ENCODE measurements at regions not wholly inside any gene's neighbourhood (a gene's known extent, or its start where the extent isn't known, plus 50 kb on each side); places are given as distances from the start of the nearest gene placed in this dataset.

GRCh38 chr1:98367426-98367825 lies 294.1 kb upstream of the SNX7 start:
- Histone ChIP-seq H3K27me3 (ENCODE audit: control insufficient read depth, insufficient read depth, low read length) (no peaks in the 10 kb centered on the region), H3K36me3 (replicated peaks; ENCODE audit: control insufficient read depth, insufficient read depth, low read length) (no peaks in the 10 kb centered on the region), H3K4me3 (ENCODE audit: insufficient read depth, low read depth, low read length) (no peak overlapping the region)
- DNase-seq = no peak

DNA sequence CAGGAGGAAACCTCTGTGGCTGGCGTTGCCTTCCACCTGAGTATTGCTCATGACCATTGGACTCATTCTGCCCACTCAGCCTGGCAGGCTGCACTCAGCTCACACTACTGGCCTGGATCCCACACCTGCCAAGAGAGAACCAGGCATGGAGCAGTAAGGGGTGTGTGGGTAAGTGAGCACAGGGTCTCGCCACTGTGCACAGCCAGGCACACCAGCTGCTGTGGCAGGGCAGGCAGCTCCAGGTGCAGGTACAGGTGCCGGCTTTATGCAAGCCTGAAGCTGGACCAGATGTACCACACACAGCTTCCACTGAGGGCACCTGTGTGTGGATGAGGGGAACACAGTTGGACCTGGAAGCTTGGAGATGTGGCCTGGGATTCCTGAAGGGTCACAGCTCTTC lies 295.2 kb upstream of the SNX7 start:
- Histone ChIP-seq H3K27me3 (ENCODE audit: control insufficient read depth, insufficient read depth, low read length) (no peaks in the 10 kb centered on the region), H3K4me3 (ENCODE audit: insufficient read depth, low read depth, low read length) (no peak overlapping the region), H3K36me3 (replicated peaks; ENCODE audit: control insufficient read depth, insufficient read depth, low read length) (no peaks in the 10 kb centered on the region)
- no peak for DNase-seq

DNA sequence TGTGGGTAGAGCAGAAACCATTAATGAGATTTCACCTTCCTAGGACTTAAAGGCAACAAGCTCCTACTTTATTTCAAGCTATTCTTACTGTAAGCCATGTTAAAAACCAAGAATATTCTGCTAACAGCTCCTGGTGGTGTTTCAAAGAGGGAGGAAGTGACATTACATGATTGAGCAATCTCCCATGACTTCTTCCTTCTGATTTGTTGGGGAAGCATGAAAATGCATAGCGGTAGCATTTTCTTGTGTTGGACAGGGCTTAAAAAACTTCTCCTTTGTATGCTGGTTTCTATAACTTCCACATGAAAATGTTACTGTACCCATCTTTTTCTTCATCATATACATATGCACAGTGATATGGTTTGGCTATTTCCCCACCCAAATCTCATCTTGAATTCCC lies 297.0 kb upstream of the SNX7 start:
- Histone ChIP-seq H3K27me3 (ENCODE audit: control insufficient read depth, insufficient read depth, low read length) (no peaks in the 10 kb centered on the region), H3K4me3 (ENCODE audit: insufficient read depth, low read depth, low read length) (no peak overlapping the region), H3K36me3 (replicated peaks; ENCODE audit: control insufficient read depth, insufficient read depth, low read length) (no peaks in the 10 kb centered on the region)
- no peak for DNase-seq

- H3K4me3 ChIP-seq (ENCODE audit: insufficient read depth, low read depth, low read length) = no peak overlapping the region
- no peaks in the 10 kb centered on the region for H3K36me3 ChIP-seq (replicated peaks; ENCODE audit: control insufficient read depth, insufficient read depth, low read length)
- no peak for DNase-seq
- H3K27me3 ChIP-seq (ENCODE audit: control insufficient read depth, insufficient read depth, low read length) = no peaks in the 10 kb centered on the region
Observed at GRCh38 chr1:98360864-98361263, 300.7 kb upstream of the SNX7 start.

- no peaks in the 10 kb centered on the region for H3K27me3 ChIP-seq (ENCODE audit: control insufficient read depth, insufficient read depth, low read length)
- no peaks in the 10 kb centered on the region for H3K36me3 ChIP-seq (replicated peaks; ENCODE audit: control insufficient read depth, insufficient read depth, low read length)
Observed at GRCh38 chr1:98355656-98356383, 305.7 kb upstream of the SNX7 start.

DNA sequence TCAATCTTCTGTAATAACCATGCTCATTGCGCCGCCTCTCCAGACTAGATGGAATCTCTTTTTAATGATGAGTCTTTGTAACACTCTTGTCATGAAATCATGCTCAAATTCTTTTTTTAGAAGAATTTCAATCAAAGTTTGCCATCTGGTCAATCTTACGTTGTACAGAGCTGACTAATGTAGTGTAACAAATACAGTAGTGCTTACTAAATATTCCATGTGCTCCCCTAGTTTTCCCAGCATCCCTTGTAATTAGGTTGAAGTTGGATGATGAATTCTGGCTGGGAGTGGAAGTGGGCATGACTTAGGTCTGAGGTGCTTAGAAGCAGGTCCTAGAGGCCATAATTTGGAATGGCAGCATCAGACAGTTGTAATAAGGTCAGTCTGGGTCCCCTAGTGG lies 309.1 kb upstream of the SNX7 start:
- no peaks in the 10 kb centered on the region for H3K27me3 ChIP-seq (ENCODE audit: control insufficient read depth, insufficient read depth, low read length)
- no peak for DNase-seq
- H3K36me3 ChIP-seq (replicated peaks; ENCODE audit: control insufficient read depth, insufficient read depth, low read length) = no peaks in the 10 kb centered on the region
- no peak overlapping the region for H3K4me3 ChIP-seq (ENCODE audit: insufficient read depth, low read depth, low read length)

More at GRCh38 chr1:98355656-98356383, 305.7 kb upstream of the SNX7 start:
- no peak overlapping the region for H3K4me3 ChIP-seq (ENCODE audit: insufficient read depth, low read depth, low read length)
- no peak for DNase-seq

- Histone ChIP-seq H3K4me3 (ENCODE audit: insufficient read depth, low read depth, low read length) (no peak overlapping the region), H3K36me3 (replicated peaks; ENCODE audit: control insufficient read depth, insufficient read depth, low read length) (no peaks in the 10 kb centered on the region), H3K27me3 (ENCODE audit: control insufficient read depth, insufficient read depth, low read length) (no peaks in the 10 kb centered on the region)
- DNase-seq = no peak
Observed at GRCh38 chr1:98351561-98351960, 310.0 kb upstream of the SNX7 start.

DNA sequence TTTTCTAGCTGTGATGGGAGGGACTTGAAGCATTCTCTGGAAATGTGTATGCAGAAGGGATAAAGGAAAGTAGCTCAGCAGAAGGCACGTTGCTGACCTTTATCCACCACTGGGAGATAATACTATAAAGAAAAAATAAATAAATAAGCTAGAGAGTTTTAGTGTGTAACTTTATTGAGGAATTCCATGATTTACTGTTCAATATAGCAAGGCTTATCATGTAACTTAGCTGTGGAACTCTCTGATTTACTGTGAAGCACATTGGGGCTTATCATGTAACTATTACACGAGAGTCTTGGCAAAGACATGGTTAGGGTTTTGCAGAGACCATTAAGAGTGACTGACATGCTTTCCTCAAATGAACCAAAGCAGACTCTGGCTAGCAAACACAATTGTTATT lies 316.1 kb upstream of the SNX7 start:
- Histone ChIP-seq H3K36me3 (replicated peaks; ENCODE audit: control insufficient read depth, insufficient read depth, low read length) (no peaks in the 10 kb centered on the region), H3K4me3 (ENCODE audit: insufficient read depth, low read depth, low read length) (no peak overlapping the region), H3K27me3 (ENCODE audit: control insufficient read depth, insufficient read depth, low read length) (no peaks in the 10 kb centered on the region)
- no peak for DNase-seq

- H3K27me3 ChIP-seq (ENCODE audit: control insufficient read depth, insufficient read depth, low read length) = no peaks in the 10 kb centered on the region
- no peaks in the 10 kb centered on the region for H3K36me3 ChIP-seq (replicated peaks; ENCODE audit: control insufficient read depth, insufficient read depth, low read length)
- no peak overlapping the region for H3K4me3 ChIP-seq (ENCODE audit: insufficient read depth, low read depth, low read length)
- no peak for DNase-seq
Observed at GRCh38 chr1:98344731-98345130, 316.8 kb upstream of the SNX7 start.

DNA sequence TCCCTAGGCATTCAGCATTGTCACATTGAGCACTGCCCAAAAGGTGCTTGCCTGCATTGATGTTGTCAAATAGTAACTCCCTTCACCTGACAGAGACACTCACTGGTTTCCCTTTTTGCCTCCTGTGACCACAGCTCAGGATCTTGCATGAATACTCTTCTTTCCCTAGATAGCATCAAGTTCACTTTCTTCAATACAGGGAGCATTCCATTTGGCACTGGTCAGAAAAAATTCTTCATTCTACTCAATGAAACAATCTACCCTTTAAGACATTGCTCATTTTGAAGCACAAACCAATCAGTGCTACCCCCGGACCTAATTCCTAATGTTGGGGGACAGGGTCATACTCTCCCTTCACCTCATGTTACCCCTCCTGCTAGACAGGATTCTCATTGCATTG lies 319.0 kb upstream of the SNX7 start:
- H3K36me3 ChIP-seq (replicated peaks; ENCODE audit: control insufficient read depth, insufficient read depth, low read length) = no peaks in the 10 kb centered on the region
- DNase-seq = no peak
- no peaks in the 10 kb centered on the region for H3K27me3 ChIP-seq (ENCODE audit: control insufficient read depth, insufficient read depth, low read length)
- no peak overlapping the region for H3K4me3 ChIP-seq (ENCODE audit: insufficient read depth, low read depth, low read length)

DNA sequence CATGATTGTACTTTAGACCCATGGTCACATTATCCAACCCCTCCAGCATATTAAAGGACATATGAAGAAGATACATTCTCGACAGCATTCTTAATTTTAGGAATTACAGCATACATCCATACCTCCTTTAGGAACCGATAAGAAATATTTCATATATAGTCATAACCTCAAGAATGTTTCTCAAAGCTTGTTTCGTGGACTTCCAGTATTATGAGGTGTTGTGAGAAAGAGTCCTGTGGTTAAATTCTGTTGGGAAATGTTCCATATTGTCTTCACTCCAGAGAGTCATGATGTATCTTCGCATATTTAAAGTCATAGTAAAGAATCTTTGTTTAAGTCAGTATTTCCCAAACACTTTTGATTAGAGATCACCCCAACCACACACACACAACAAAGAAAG lies 321.0 kb upstream of the SNX7 start:
- no peaks in the 10 kb centered on the region for H3K27me3 ChIP-seq (ENCODE audit: control insufficient read depth, insufficient read depth, low read length)
- H3K36me3 ChIP-seq (replicated peaks; ENCODE audit: control insufficient read depth, insufficient read depth, low read length) = no peaks in the 10 kb centered on the region
- DNase-seq = no peak
- H3K4me3 ChIP-seq (ENCODE audit: insufficient read depth, low read depth, low read length) = no peak overlapping the region

GRCh38 chr1:98336472-98337083 lies 324.9 kb upstream of the SNX7 start:
- Histone ChIP-seq H3K4me3 (ENCODE audit: insufficient read depth, low read depth, low read length) (no peak overlapping the region), H3K27me3 (ENCODE audit: control insufficient read depth, insufficient read depth, low read length) (no peaks in the 10 kb centered on the region), H3K36me3 (replicated peaks; ENCODE audit: control insufficient read depth, insufficient read depth, low read length) (no peaks in the 10 kb centered on the region)
- no peak for DNase-seq

GRCh38 chr1:98333936-98334335 lies 327.6 kb upstream of the SNX7 start:
- DNase-seq = no peak
- Histone ChIP-seq H3K36me3 (replicated peaks; ENCODE audit: control insufficient read depth, insufficient read depth, low read length) (no peaks in the 10 kb centered on the region), H3K4me3 (ENCODE audit: insufficient read depth, low read depth, low read length) (no peak overlapping the region)

DNA sequence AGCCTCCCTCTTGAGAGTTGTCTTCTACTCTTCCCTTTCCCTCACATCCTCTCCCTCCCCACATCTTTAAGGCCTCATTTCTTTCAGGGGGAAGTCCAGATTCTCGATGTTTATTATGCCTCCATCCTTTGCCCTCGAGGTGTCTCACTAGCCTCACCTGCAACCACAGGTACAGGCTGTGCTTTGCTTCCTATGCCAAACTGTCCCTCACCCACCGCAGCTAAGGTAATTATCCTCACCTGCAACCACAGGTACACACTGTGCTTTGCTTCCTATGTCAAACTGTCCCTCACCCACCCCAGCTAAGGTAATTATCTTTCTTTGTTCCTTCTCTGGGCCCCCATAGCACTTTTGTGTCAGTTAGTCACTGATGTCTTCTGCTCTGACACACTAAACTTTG lies 328.1 kb upstream of the SNX7 start:
- Histone ChIP-seq H3K27me3 (ENCODE audit: control insufficient read depth, insufficient read depth, low read length) (no peaks in the 10 kb centered on the region), H3K36me3 (replicated peaks; ENCODE audit: control insufficient read depth, insufficient read depth, low read length) (no peaks in the 10 kb centered on the region), H3K4me3 (ENCODE audit: insufficient read depth, low read depth, low read length) (no peak overlapping the region)
- DNase-seq = no peak

More at GRCh38 chr1:98333936-98334335, 327.6 kb upstream of the SNX7 start:
- H3K27me3 ChIP-seq (ENCODE audit: control insufficient read depth, insufficient read depth, low read length) = no peaks in the 10 kb centered on the region

GRCh38 chr1:98331718-98332311 lies 329.7 kb upstream of the SNX7 start:
- DNase-seq = no peak
- Histone ChIP-seq H3K27me3 (ENCODE audit: control insufficient read depth, insufficient read depth, low read length) (no peaks in the 10 kb centered on the region), H3K36me3 (replicated peaks; ENCODE audit: control insufficient read depth, insufficient read depth, low read length) (no peaks in the 10 kb centered on the region), H3K4me3 (ENCODE audit: insufficient read depth, low read depth, low read length) (no peak overlapping the region)
